Testis (tissue), 2 donors: ENCODE measurements at regions not wholly inside any gene's neighbourhood (a gene's known extent, or its start where the extent isn't known, plus 50 kb on each side); places are given as distances from the start of the nearest gene placed in this dataset.

Experiments
- DNase-seq: peaks from one replicate; pipeline ENCODE4 v3.0.0-alpha.2; 2019
- H3K27ac ChIP-seq, 2 donors: fragments of 200-600 bp; sonication (generic); one replicate each; pipeline ENCODE4 v1.5.1; 2019
- H3K27me3 ChIP-seq: fragments of 200-600 bp; sonication (generic); one replicate; pipeline ENCODE4 v1.5.1; 2019
- H3K36me3 ChIP-seq: fragments of 200-600 bp; sonication (generic); one replicate; pipeline ENCODE4 v1.5.1; 2017; ENCODE audit warnings: low read depth; ENCODE audit errors: missing control alignments
- H3K4me1 ChIP-seq: fragments of 200-600 bp; sonication (generic); one replicate; pipeline ENCODE4 v1.5.1; 2019
- H3K4me3 ChIP-seq, 2 donors: fragments of 200-600 bp; sonication (generic); one replicate each; pipeline ENCODE4 v1.5.1; 2017 to 2019
- H3K9me3 ChIP-seq: fragments of 200-600 bp; sonication (generic); one replicate; pipeline ENCODE4 v1.5.1; 2017
- POLR2A ChIP-seq: fragments of 450-650 bp; IDR thresholded peaks from one replicate; pipeline ENCODE4 v1.6.1; 2017; ENCODE audit warnings: antibody characterized with exemption, mild to moderate bottlenecking, moderate library complexity
- WGBS, 2 donors: methylation state at CpG; one replicate each; pipeline ENCODE4 v1.1.5; 2018; 5-methylcytosine and 5-hydroxymethylcytosine counted together
- intact Hi-C: fragments of 100-400 bp; cut with DNase I; formaldehyde crosslinking; loops from one replicate; pipeline ENCODE4 v1.15.1; 2023; ENCODE audit warnings: low total_unique reads
- TF ChIP-seq, protein P1 (sequence below), 3 experiments: fragments of 450-650 bp in 2 of 3; fragments of 200-600 bp in 1 of 3; sonication (generic) in 1 of 3; IDR thresholded peaks; one replicate each; pipeline ENCODE4 v1.5.1; 2016 to 2019; ENCODE audit warnings: antibody characterized with exemption in 3 of 3, mild to moderate bottlenecking in 2 of 3, moderate library complexity in 1 of 3

DNA sequence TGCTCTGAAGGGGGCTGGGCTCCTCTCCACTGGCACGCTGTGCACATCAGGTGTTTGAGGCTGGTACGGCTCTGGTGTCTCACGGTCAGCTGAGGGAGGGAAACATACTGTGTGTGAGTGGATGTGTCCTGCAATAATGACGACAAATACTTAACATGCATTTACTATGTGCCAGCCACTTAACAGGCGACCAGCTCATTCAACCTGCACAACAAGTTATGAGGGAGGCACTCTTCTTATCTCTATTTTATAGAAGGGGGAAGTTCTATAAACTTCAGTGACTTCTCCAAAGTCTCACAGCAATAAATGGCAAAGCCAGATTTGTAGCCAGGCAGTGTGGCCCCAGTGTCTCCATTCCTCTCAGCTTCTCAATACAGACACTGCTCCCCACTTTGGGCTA is 83.1 kb upstream of the LINGO1 start:
- no peaks in the 10 kb centered on the region for H3K27me3 ChIP-seq
- no peaks in the 10 kb centered on the region for H3K36me3 ChIP-seq
- H3K9me3 ChIP-seq, result no peaks in the 10 kb centered on the region
- H3K27ac ChIP-seq, result no peak overlapping the region
- intact Hi-C loops, result no loop called here
- H3K4me3 ChIP-seq, result no peak overlapping the region
- no peak for TF ChIP-seq POLR2A
- TF ChIP-seq, protein P1, sequence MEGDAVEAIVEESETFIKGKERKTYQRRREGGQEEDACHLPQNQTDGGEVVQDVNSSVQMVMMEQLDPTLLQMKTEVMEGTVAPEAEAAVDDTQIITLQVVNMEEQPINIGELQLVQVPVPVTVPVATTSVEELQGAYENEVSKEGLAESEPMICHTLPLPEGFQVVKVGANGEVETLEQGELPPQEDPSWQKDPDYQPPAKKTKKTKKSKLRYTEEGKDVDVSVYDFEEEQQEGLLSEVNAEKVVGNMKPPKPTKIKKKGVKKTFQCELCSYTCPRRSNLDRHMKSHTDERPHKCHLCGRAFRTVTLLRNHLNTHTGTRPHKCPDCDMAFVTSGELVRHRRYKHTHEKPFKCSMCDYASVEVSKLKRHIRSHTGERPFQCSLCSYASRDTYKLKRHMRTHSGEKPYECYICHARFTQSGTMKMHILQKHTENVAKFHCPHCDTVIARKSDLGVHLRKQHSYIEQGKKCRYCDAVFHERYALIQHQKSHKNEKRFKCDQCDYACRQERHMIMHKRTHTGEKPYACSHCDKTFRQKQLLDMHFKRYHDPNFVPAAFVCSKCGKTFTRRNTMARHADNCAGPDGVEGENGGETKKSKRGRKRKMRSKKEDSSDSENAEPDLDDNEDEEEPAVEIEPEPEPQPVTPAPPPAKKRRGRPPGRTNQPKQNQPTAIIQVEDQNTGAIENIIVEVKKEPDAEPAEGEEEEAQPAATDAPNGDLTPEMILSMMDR (IDR thresholded peaks at IDR 0.05), result no peak
- 83 to 86% methylated on average over 5 of the region's 5 CpGs for WGBS, 2 donors
- H3K4me1 ChIP-seq, result no peaks in the 10 kb centered on the region
- no peak for DNase-seq

DNA sequence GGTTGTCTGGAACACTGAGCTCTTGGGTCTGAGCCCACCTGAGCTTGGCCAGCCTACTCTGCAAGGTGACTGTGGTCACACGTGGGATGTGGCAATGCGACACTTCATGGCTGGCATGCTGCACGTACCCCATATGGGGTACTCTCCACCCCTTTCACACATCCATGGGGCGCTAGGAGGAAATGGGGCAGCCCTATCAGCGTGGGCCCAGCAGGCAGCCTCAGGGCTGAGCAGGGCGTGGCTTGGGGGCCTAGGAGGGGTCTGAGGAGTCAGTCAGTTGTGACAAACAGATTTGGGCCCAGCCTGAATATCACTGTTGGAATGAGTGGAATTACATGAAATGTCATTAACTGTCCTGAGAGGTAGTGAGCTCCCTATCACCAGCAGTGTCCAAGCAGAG is 82.3 kb upstream of the LINGO1 start:
- H3K36me3 ChIP-seq, result no peaks in the 10 kb centered on the region
- intact Hi-C loops, result no loop called here
- no peaks in the 10 kb centered on the region for H3K9me3 ChIP-seq
- H3K27me3 ChIP-seq, result no peaks in the 10 kb centered on the region
- no peaks in the 10 kb centered on the region for H3K4me1 ChIP-seq
- DNase-seq, result no peak
- 62 to 87% methylated on average over 3 to 6 of the region's 6 CpGs for WGBS, 2 donors
- no peak overlapping the region for H3K27ac ChIP-seq
- no peak overlapping the region for H3K4me3 ChIP-seq
- TF ChIP-seq, protein P1 (IDR thresholded peaks at IDR 0.05), result no peak
- no peak for TF ChIP-seq POLR2A

DNA sequence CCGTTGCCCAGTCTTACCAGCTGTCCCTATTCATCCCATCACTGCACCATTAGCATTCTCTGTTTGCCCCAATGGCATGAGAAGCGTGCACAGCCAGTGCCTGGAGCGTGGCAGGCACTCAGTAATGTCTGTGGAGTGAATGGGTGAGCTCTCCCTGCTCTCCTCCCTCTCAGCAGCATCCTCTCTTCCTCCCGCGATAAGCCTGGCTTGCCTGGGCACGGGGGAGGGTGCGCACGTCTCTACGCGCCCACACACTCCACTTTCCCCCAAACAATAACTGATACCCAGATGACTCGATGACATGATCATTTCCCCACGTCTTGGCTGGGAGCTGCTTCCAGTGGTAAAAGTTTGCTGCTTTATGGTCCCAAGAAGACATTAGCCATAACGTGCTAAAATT is 81.8 kb upstream of the LINGO1 start:
- no peak overlapping the region for H3K4me3 ChIP-seq
- intact Hi-C loops, result no loop called here
- no peaks in the 10 kb centered on the region for H3K9me3 ChIP-seq
- no peak overlapping the region for H3K27ac ChIP-seq
- no peaks in the 10 kb centered on the region for H3K36me3 ChIP-seq
- H3K27me3 ChIP-seq, result no peaks in the 10 kb centered on the region
- no peaks in the 10 kb centered on the region for H3K4me1 ChIP-seq
- WGBS, 2 donors, result 58 to 59% methylated on average over 13 of the region's 13 CpGs
- TF ChIP-seq, protein P1 (IDR thresholded peaks at IDR 0.05), result no peak
- TF ChIP-seq POLR2A, result no peak
- no peak for DNase-seq

DNA sequence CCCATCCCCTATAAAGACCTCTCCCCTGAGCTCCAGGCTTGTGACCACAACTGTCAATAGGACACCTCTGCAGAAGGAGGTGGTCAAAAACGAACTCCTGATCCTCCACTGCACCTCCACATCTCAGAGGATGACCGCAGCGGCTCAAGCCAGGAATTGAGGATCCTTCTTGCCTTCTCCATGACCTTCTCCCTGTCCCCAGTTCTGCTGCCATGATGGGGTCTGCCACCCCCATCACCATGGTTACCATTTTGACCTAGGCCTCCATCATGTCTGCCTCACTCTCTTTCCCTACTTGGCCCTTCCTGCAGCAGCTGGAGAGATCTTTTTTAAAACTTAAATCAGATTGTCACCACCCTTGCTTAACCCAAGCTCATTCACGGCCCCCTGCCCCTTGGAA is 81.3 kb upstream of the LINGO1 start:
- intact Hi-C loops, result no loop called here
- H3K27me3 ChIP-seq, result no peaks in the 10 kb centered on the region
- H3K4me1 ChIP-seq, result no peaks in the 10 kb centered on the region
- no peak overlapping the region for H3K27ac ChIP-seq
- whole genome bisulfite sequencing, 2 donors, result 72 to 79% methylated on average over 4 of the region's 4 CpGs
- TF ChIP-seq, protein P1 (IDR thresholded peaks at IDR 0.05), result no peak
- TF ChIP-seq POLR2A, result no peak
- no peaks in the 10 kb centered on the region for H3K9me3 ChIP-seq
- DNase-seq, result no peak
- no peak overlapping the region for H3K4me3 ChIP-seq
- H3K36me3 ChIP-seq, result no peaks in the 10 kb centered on the region

DNA sequence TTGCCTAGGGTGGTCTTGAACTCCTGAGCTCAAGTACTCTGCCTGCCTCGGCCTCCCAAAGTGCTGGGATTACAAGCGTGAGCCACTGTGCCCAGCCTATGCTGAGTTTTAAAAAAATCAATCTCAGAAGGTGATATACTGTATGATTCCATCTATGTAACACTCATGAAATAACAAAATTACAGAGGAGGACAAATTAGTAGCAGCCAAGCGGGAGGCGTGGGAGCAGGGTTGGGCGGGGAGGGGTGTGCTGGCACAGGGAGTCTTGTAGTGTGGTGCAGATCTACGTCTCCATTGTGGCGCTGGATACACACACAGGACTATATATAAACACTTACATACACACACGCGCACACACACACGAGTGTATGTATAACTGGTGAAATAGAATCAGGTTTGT is 80.6 kb upstream of the LINGO1 start:
- no peaks in the 10 kb centered on the region for H3K9me3 ChIP-seq
- 88 to 90% methylated on average over 10 of the region's 10 CpGs for WGBS, 2 donors
- no peak for TF ChIP-seq POLR2A
- TF ChIP-seq, protein P1 (IDR thresholded peaks at IDR 0.05), result no peak
- no peaks in the 10 kb centered on the region for H3K36me3 ChIP-seq
- no peak overlapping the region for H3K27ac ChIP-seq
- H3K4me1 ChIP-seq, result no peaks in the 10 kb centered on the region
- H3K27me3 ChIP-seq, result no peaks in the 10 kb centered on the region
- intact Hi-C loops, result no loop called here
- DNase-seq, result no peak
- H3K4me3 ChIP-seq, result no peak overlapping the region
